GM12878 (cell line): ENCODE measurements at regions not wholly inside any gene's neighbourhood (a gene's known extent, or its start where the extent isn't known, plus 50 kb on each side); places are given as distances from the start of the nearest gene placed in this dataset.

Experiments used
- CBFB ChIP-seq: IDR thresholded peaks from 2 replicates; pipeline ENCODE4 v1.6.1; 2016; ENCODE audit warnings: antibody characterized with exemption, low read depth
- CHD4 ChIP-seq: fragments of 200-600 bp; sonication (generic); IDR thresholded peaks from 2 replicates; pipeline ENCODE4 v1.6.1; 2016; ENCODE audit warnings: mild to moderate bottlenecking
- DPF2 ChIP-seq: fragments of 450-650 bp; IDR thresholded peaks from 2 replicates; pipeline ENCODE4 v1.6.1; 2017; ENCODE audit warnings: mild to moderate bottlenecking
- GATAD2B ChIP-seq: fragments of 450-650 bp; conservative IDR thresholded peaks from 2 replicates; pipeline ENCODE4 v1.6.1; 2017; ENCODE audit warnings: low read depth, mild to moderate bottlenecking, moderate library complexity
- HDAC2 ChIP-seq: fragments of 200-600 bp; sonication (generic); IDR thresholded peaks from 2 replicates; pipeline ENCODE4 v1.6.1; 2017
- IRF4 ChIP-seq: IDR thresholded peaks from 2 replicates; pipeline ENCODE4 v1.6.1; 2011; ENCODE audit warnings: low read depth, low read length
- MEF2A ChIP-seq: IDR thresholded peaks from 2 replicates; pipeline ENCODE4 v1.6.1; 2011; ENCODE audit warnings: low read depth, mild to moderate bottlenecking, low read length, moderate library complexity; ENCODE audit not compliant: insufficient read depth
- MTA2 ChIP-seq: fragments of 450-650 bp; IDR thresholded peaks from 2 replicates; pipeline ENCODE4 v1.6.1; 2016; ENCODE audit warnings: low read depth, mild to moderate bottlenecking, moderate library complexity
- MYC ChIP-seq: IDR thresholded peaks from 2 replicates; pipeline ENCODE4 v1.6.1; 2011; ENCODE audit warnings: mild to moderate bottlenecking, low read length, moderate library complexity, inconsistent platforms; ENCODE audit not compliant: insufficient read depth, insufficient replicate concordance, insufficient read length, severe bottlenecking
- NFXL1 ChIP-seq: fragments of 450-650 bp; IDR thresholded peaks from 2 replicates; pipeline ENCODE4 v1.6.1; 2017; ENCODE audit warnings: antibody characterized with exemption, mild to moderate bottlenecking, borderline replicate concordance
- NR2F1 ChIP-seq: fragments of 450-650 bp; conservative IDR thresholded peaks from 2 replicates; pipeline ENCODE4 v1.6.1; 2017; ENCODE audit warnings: mild to moderate bottlenecking
- PKNOX1 ChIP-seq: fragments of 450-650 bp; IDR thresholded peaks from 2 replicates; pipeline ENCODE4 v1.6.1; 2016; ENCODE audit warnings: mild to moderate bottlenecking
- RBBP5 ChIP-seq: fragments of 200-600 bp; sonication (generic); conservative IDR thresholded peaks from 2 replicates; pipeline ENCODE4 v1.6.1; 2016
- SMC3 ChIP-seq: IDR thresholded peaks from 2 replicates; pipeline ENCODE4 v1.6.1; 2011; ENCODE audit warnings: low read length, improper control_type of control experiment, borderline replicate concordance
- SPI1 ChIP-seq: IDR thresholded peaks from 2 replicates; pipeline ENCODE4 v1.6.1; 2011; ENCODE audit warnings: low read depth, mild to moderate bottlenecking, low read length, moderate library complexity, borderline replicate concordance; ENCODE audit not compliant: insufficient read depth
- TBL1XR1 ChIP-seq: IDR thresholded peaks from 2 replicates; pipeline ENCODE4 v1.6.1; 2012; ENCODE audit warnings: low read depth, low read length, improper control_type of control experiment
- TCF3 ChIP-seq: IDR thresholded peaks from 2 replicates; pipeline ENCODE4 v1.6.1; 2012; ENCODE audit warnings: low read depth, mild to moderate bottlenecking, low read length, borderline replicate concordance; ENCODE audit not compliant: insufficient read depth
- USF1 ChIP-seq: IDR thresholded peaks from 2 replicates; pipeline ENCODE4 v1.6.1; 2011; ENCODE audit warnings: borderline replicate concordance, low read depth, mild to moderate bottlenecking, moderate library complexity, mixed read lengths, low read length; ENCODE audit not compliant: insufficient read depth; ENCODE audit errors: extremely low read length
- WRNIP1 ChIP-seq: IDR thresholded peaks from 2 replicates; pipeline ENCODE4 v1.6.1; 2011; ENCODE audit warnings: low read depth, low read length, improper control_type of control experiment, borderline replicate concordance
- YY1 ChIP-seq: IDR thresholded peaks from 2 replicates; pipeline ENCODE4 v1.6.1; 2011; ENCODE audit warnings: low read depth, mild to moderate bottlenecking, low read length
- ZNF217 ChIP-seq: fragments of 450-650 bp; IDR thresholded peaks from 2 replicates; pipeline ENCODE4 v1.6.1; 2017; ENCODE audit warnings: antibody characterized with exemption, mild to moderate bottlenecking
- ZNF622 ChIP-seq: fragments of 450-650 bp; IDR thresholded peaks from 2 replicates; pipeline ENCODE4 v1.6.1; 2017; ENCODE audit warnings: mild to moderate bottlenecking, inconsistent platforms
- TF ChIP-seq, protein P1 (sequence below): fragments of 450-650 bp; IDR thresholded peaks from 2 replicates; pipeline ENCODE4 v1.6.1; 2017; ENCODE audit warnings: mild to moderate bottlenecking, moderate library complexity
- TF ChIP-seq, protein P2 (sequence below): fragments of 450-650 bp; formaldehyde crosslinking; IDR thresholded peaks from 2 replicates; pipeline ENCODE4 v1.5.0; 2022; ENCODE audit warnings: mild to moderate bottlenecking, missing genetic modification characterization

GRCh38 chr14:65321370-65321875 lies 91.1 kb upstream of the FUT8 start (continued):
- no peak for TF ChIP-seq PKNOX1
- no peak for TF ChIP-seq RBBP5
- 0 out of 2 replicates have a peak, but pooled peaks have one; percentile 49 for TF ChIP-seq NR2F1
- TF ChIP-seq DPF2: peak; percentile 31; the same call in 1 of the 2 replicates
- TF ChIP-seq SMC3: 0 out of 2 replicates have a peak, but pooled peaks have one; percentile 13
- TF ChIP-seq, protein P1, sequence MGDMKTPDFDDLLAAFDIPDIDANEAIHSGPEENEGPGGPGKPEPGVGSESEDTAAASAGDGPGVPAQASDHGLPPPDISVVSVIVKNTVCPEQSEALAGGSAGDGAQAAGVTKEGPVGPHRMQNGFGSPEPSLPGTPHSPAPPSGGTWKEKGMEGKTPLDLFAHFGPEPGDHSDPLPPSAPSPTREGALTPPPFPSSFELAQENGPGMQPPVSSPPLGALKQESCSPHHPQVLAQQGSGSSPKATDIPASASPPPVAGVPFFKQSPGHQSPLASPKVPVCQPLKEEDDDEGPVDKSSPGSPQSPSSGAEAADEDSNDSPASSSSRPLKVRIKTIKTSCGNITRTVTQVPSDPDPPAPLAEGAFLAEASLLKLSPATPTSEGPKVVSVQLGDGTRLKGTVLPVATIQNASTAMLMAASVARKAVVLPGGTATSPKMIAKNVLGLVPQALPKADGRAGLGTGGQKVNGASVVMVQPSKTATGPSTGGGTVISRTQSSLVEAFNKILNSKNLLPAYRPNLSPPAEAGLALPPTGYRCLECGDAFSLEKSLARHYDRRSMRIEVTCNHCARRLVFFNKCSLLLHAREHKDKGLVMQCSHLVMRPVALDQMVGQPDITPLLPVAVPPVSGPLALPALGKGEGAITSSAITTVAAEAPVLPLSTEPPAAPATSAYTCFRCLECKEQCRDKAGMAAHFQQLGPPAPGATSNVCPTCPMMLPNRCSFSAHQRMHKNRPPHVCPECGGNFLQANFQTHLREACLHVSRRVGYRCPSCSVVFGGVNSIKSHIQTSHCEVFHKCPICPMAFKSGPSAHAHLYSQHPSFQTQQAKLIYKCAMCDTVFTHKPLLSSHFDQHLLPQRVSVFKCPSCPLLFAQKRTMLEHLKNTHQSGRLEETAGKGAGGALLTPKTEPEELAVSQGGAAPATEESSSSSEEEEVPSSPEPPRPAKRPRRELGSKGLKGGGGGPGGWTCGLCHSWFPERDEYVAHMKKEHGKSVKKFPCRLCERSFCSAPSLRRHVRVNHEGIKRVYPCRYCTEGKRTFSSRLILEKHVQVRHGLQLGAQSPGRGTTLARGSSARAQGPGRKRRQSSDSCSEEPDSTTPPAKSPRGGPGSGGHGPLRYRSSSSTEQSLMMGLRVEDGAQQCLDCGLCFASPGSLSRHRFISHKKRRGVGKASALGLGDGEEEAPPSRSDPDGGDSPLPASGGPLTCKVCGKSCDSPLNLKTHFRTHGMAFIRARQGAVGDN: no peak
- no peak for TF ChIP-seq WRNIP1
- TF ChIP-seq, protein P2, sequence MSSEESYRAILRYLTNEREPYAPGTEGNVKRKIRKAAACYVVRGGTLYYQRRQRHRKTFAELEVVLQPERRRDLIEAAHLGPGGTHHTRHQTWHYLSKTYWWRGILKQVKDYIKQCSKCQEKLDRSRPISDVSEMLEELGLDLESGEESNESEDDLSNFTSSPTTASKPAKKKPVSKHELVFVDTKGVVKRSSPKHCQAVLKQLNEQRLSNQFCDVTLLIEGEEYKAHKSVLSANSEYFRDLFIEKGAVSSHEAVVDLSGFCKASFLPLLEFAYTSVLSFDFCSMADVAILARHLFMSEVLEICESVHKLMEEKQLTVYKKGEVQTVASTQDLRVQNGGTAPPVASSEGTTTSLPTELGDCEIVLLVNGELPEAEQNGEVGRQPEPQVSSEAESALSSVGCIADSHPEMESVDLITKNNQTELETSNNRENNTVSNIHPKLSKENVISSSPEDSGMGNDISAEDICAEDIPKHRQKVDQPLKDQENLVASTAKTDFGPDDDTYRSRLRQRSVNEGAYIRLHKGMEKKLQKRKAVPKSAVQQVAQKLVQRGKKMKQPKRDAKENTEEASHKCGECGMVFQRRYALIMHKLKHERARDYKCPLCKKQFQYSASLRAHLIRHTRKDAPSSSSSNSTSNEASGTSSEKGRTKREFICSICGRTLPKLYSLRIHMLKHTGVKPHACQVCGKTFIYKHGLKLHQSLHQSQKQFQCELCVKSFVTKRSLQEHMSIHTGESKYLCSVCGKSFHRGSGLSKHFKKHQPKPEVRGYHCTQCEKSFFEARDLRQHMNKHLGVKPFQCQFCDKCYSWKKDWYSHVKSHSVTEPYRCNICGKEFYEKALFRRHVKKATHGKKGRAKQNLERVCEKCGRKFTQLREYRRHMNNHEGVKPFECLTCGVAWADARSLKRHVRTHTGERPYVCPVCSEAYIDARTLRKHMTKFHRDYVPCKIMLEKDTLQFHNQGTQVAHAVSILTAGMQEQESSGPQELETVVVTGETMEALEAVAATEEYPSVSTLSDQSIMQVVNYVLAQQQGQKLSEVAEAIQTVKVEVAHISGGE (CRISPR knock-in tag): no peak
- TF ChIP-seq CHD4: no peak
- no peak for TF ChIP-seq CBFB
- TF ChIP-seq GATAD2B: no peak
- peak; percentile 53; the same call in 1 of the 2 replicates for TF ChIP-seq YY1
- peak; percentile 94 for TF ChIP-seq MEF2A
- peak; percentile 59; the same call in 1 of the 2 replicates for TF ChIP-seq SPI1
- TF ChIP-seq ZNF217: peak; percentile 82
- TF ChIP-seq TBL1XR1: no peak
- TF ChIP-seq MTA2: no peak
- TF ChIP-seq IRF4: peak; percentile 39
- TF ChIP-seq MYC: no peak
- no peak for TF ChIP-seq NFXL1
- no peak for TF ChIP-seq USF1
- TF ChIP-seq HDAC2: no peak
- TF ChIP-seq ZNF622: no peak
- TF ChIP-seq TCF3: 0 out of 2 replicates have a peak, but pooled peaks have one; percentile 69
